GM10266 (cell line): ENCODE measurements at regions not wholly inside any gene's neighbourhood (a gene's known extent, or its start where the extent isn't known, plus 50 kb on each side); places are given as distances from the start of the nearest gene placed in this dataset.

Experiments used
- DNase-seq: peaks from one replicate; pipeline ENCODE4 v3.0.0; 2012; ENCODE audit errors: extremely low spot score
- CTCF ChIP-seq: IDR thresholded peaks from 2 replicates; pipeline ENCODE4 v1.5.1; 2012; ENCODE audit warnings: mild to moderate bottlenecking, low read depth; ENCODE audit not compliant: control insufficient read depth, insufficient read depth; ENCODE audit errors: missing control alignments

GRCh38 chr7:16060502-16060901 is 360.8 kb downstream of the CRPPA start:
- no peak for TF ChIP-seq CTCF
- DNase-seq: no peak

GRCh38 chr7:16055263-16055976 is 365.9 kb downstream of the CRPPA start:
- no peak for DNase-seq
- TF ChIP-seq CTCF: no peak

GRCh38 chr7:16051561-16052255 is 365.2 kb upstream of the MEOX2 start:
- no peak for DNase-seq

GRCh38 chr7:16046041-16046440 is 359.6 kb upstream of the MEOX2 start:
- TF ChIP-seq CTCF: no peak
- DNase-seq: no peak

More at GRCh38 chr7:16051561-16052255, 365.2 kb upstream of the MEOX2 start:
- TF ChIP-seq CTCF: no peak

- no peak for DNase-seq
- no peak for TF ChIP-seq CTCF
These were observed 358.8 kb upstream of the MEOX2 start for GRCh38 chr7:16045296-16045695.

- no peak for DNase-seq
These were observed 358.2 kb upstream of the MEOX2 start for GRCh38 chr7:16044645-16045044.

More at GRCh38 chr7:16044645-16045044, 358.2 kb upstream of the MEOX2 start:
- TF ChIP-seq CTCF: no peak
